Nephron (organoid): ENCODE measurements at regions not wholly inside any gene's neighbourhood (a gene's known extent, or its start where the extent isn't known, plus 50 kb on each side); places are given as distances from the start of the nearest gene placed in this dataset.
A peak's percentile ranks its signal among the peaks of the same experiment; 100 is the strongest.

ENCODE experiments used
- H3K27ac Mint-ChIP-seq, 3 experiments: 2 replicates each; pipeline ENCODE4 v1.8.0; 2020; ENCODE audit warnings: mixed read lengths in 3 of 3, mild to moderate bottlenecking in 2 of 3, moderate library complexity in 1 of 3
- H3K27me3 Mint-ChIP-seq: 2 replicates; pipeline ENCODE4 v1.8.0; 2021; ENCODE audit warnings: low read depth, mild to moderate bottlenecking, moderate library complexity, mixed read lengths
- H3K36me3 Mint-ChIP-seq: 2 replicates; pipeline ENCODE4 v1.8.0; 2020; ENCODE audit warnings: low read depth, mixed read lengths
- H3K4me1 Mint-ChIP-seq: 2 replicates; pipeline ENCODE4 v1.8.0; 2020; ENCODE audit warnings: mixed read lengths
- H3K4me3 Mint-ChIP-seq, 3 experiments: 2 replicates each; pipeline ENCODE4 v1.8.0; 2020; ENCODE audit warnings: mild to moderate bottlenecking in 3 of 3, mixed read lengths in 3 of 3, moderate library complexity in 2 of 3
- H3K9me3 Mint-ChIP-seq: 2 replicates; pipeline ENCODE4 v1.8.0; 2020; ENCODE audit warnings: mixed read lengths
- TF ChIP-seq, protein P1 (sequence below), 3 experiments: fragments of 200-600 bp; sonication (generic); IDR thresholded peaks; one replicate each; pipeline ENCODE4 v1.5.0; 2021; ENCODE audit warnings: antibody characterized with exemption in 3 of 3; ENCODE audit not compliant: unreplicated experiment in 3 of 3

DNA sequence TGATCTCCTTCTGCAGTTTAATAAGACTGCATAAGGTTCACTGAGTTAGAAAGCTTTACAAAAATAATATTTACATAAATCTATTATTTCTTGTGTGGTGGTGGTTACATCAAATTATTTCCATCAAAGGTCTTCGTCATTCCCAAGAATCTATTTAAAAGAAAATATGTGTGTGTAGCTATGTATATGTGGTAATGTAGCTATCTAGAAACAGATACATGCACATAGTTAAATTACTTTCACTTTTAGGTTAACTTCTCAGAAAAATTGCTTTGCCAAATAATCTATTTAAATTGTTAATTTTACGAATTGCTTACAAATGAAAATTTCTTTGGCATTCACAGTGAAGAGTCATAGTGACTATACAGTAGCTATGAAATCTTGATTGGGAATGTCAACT is 633.2 kb downstream of the DMRTA1 start:
- TF ChIP-seq, protein P1, sequence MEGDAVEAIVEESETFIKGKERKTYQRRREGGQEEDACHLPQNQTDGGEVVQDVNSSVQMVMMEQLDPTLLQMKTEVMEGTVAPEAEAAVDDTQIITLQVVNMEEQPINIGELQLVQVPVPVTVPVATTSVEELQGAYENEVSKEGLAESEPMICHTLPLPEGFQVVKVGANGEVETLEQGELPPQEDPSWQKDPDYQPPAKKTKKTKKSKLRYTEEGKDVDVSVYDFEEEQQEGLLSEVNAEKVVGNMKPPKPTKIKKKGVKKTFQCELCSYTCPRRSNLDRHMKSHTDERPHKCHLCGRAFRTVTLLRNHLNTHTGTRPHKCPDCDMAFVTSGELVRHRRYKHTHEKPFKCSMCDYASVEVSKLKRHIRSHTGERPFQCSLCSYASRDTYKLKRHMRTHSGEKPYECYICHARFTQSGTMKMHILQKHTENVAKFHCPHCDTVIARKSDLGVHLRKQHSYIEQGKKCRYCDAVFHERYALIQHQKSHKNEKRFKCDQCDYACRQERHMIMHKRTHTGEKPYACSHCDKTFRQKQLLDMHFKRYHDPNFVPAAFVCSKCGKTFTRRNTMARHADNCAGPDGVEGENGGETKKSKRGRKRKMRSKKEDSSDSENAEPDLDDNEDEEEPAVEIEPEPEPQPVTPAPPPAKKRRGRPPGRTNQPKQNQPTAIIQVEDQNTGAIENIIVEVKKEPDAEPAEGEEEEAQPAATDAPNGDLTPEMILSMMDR (IDR thresholded peaks at IDR 0.05; ENCODE audit: unreplicated experiment in 3 of 3): no peak
- H3K27ac Mint-ChIP-seq: no peak overlapping the region
- H3K4me1 Mint-ChIP-seq: no peaks in the 10 kb centered on the region
- H3K4me3 Mint-ChIP-seq: no peak overlapping the region
- no peaks in the 10 kb centered on the region for H3K36me3 Mint-ChIP-seq
- no peaks in the 10 kb centered on the region for H3K9me3 Mint-ChIP-seq
- no peaks in the 10 kb centered on the region for H3K27me3 Mint-ChIP-seq

DNA sequence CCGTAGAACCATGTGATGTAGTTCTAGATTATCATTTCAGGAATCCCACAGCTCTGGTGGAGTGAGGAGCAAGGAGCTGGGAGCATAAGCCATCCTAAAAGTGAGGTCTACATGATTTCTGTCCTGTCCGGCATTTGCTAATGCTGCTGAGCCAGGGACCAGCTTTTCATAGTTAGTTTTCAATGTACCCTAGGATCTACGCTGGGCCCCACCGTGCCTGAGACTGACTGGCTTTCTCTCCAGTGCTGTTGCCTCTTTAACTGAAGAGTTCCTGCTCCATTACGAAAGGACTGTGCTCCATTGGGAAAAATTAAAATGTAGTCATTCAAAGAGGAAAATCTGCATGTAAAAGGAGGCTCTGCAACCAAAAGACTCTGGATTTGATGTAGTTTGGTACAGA is 634.8 kb downstream of the DMRTA1 start:
- no peaks in the 10 kb centered on the region for H3K36me3 Mint-ChIP-seq
- H3K27ac Mint-ChIP-seq: no peak overlapping the region
- H3K9me3 Mint-ChIP-seq: peaks cover 2% of the 10 kb centered on the region
- TF ChIP-seq, protein P1 (IDR thresholded peaks at IDR 0.05; ENCODE audit: unreplicated experiment in 3 of 3): no peak
- H3K4me1 Mint-ChIP-seq: no peaks in the 10 kb centered on the region
- H3K27me3 Mint-ChIP-seq: no peaks in the 10 kb centered on the region
- no peak overlapping the region for H3K4me3 Mint-ChIP-seq

DNA sequence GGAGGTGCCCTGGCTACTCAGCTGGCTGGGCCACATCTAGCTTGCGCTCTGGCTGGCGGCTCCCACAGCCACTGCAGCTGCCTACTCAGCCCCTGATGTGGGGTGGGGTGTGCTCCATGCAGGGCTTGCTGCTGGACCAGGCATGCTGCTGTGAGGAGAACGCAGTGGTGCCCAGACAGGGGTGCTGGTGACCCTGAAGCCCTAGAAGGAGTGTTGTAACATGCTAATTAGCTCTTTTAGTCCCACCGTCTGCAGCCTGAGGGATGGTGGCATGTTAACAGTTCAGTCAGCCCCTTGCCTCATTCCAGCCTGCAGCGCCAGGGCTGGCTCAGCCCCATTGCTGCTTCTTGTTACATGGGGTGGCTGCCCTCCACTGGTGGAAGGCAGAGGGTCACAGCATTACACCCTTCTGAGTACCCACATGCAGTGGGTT is 642.3 kb downstream of the DMRTA1 start:
- TF ChIP-seq, protein P1 (IDR thresholded peaks at IDR 0.05; ENCODE audit: unreplicated experiment in 3 of 3): no peak
- Mint-ChIP-seq H3K36me3 (no peaks in the 10 kb centered on the region), H3K27me3 (no peaks in the 10 kb centered on the region), H3K27ac (no peak overlapping the region), H3K4me1 (no peaks in the 10 kb centered on the region), H3K4me3 (no peak overlapping the region), H3K9me3 (peaks cover 4% of the 10 kb centered on the region)

DNA sequence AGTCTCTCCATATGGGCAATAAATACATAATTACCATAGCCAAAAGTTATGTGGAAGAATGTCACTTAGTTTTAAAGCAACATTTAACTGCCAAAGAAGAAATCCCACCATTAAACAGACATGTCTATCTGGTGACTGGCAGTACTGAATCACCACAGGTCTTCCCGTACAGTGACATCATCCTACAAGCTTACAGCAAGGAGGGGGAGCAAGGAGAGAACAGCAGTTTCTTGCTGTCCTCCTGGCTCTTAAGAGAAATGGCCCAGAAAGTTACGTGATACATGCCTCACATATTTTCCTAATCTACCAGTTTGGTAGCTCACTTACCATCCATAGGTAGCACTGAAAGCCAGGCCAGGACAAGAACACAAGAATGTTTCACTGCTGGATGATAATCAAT is 671.0 kb downstream of the DMRTA1 start:
- H3K27ac Mint-ChIP-seq: no peak overlapping the region

DNA sequence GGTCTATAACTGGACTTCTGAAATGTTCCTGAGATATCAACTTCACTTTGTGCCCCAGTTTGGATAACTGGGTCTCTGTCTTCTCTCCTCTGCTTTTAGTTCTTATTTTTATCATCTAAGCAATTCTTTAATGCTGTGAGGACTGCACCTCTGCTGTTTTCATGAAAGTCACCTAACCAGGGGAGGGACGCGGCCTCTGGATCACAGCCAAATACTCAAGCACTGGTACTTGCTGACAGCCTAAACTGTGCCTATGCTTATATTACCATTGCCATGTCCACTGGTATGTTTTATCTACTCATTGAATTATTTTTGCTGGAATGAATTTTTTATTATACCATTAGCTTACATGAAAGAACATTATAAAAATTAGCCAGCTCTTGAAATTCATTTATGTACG is 674.0 kb downstream of the DMRTA1 start:
- no peaks in the 10 kb centered on the region for H3K4me1 Mint-ChIP-seq
- TF ChIP-seq, protein P1 (IDR thresholded peaks at IDR 0.05; ENCODE audit: unreplicated experiment in 3 of 3): no peak
- no peak overlapping the region for H3K4me3 Mint-ChIP-seq
- no peaks in the 10 kb centered on the region for H3K36me3 Mint-ChIP-seq
- no peaks in the 10 kb centered on the region for H3K9me3 Mint-ChIP-seq
- no peak overlapping the region for H3K27ac Mint-ChIP-seq
- H3K27me3 Mint-ChIP-seq: no peaks in the 10 kb centered on the region

More for the DNA sequence above, 671.0 kb downstream of the DMRTA1 start:
- no peaks in the 10 kb centered on the region for H3K36me3 Mint-ChIP-seq
- no peaks in the 10 kb centered on the region for H3K27me3 Mint-ChIP-seq
- H3K4me1 Mint-ChIP-seq: no peaks in the 10 kb centered on the region
- TF ChIP-seq, protein P1 (IDR thresholded peaks at IDR 0.05; ENCODE audit: unreplicated experiment in 3 of 3): no peak
- H3K9me3 Mint-ChIP-seq: no peaks in the 10 kb centered on the region
- H3K4me3 Mint-ChIP-seq: no peak overlapping the region

DNA sequence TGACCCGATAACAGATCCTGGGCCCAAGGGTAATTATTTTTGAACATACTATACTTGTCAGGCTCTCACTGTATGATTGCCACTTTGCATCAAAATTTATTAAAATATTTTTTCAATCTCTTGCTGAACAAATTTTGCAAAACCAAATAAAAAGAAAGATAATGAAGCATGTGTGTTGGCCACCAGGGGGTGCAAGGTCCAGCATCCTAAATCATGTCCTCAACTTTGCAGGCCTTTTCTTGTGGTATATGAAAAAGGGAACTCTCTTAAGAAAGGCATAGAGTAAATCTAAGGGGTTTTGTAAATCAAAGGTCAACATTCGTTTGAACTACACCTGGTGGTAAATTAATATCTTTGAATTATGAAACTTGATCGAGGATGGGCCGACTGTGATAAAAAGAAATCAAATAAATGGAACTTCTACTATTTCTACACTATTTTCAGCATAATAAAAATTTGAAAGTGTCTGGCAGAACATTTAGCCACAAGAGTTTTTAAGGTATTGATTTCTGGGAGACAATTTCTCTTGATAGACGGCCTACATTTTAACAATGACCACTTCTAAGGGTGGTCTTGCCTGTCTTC is 676.5 kb downstream of the DMRTA1 start:
- no peaks in the 10 kb centered on the region for H3K4me1 Mint-ChIP-seq
- no peaks in the 10 kb centered on the region for H3K27me3 Mint-ChIP-seq
- H3K9me3 Mint-ChIP-seq: no peaks in the 10 kb centered on the region
- TF ChIP-seq, protein P1 (IDR thresholded peaks at IDR 0.05; ENCODE audit: unreplicated experiment in 3 of 3): peak; percentile 72 to 81 (median 76)
- H3K36me3 Mint-ChIP-seq: no peaks in the 10 kb centered on the region
- H3K4me3 Mint-ChIP-seq: no peak overlapping the region
- no peak overlapping the region for H3K27ac Mint-ChIP-seq
